ENCODE measurements at regions not wholly inside any gene's neighbourhood (a gene's known extent, or its start where the extent isn't known, plus 50 kb on each side); places are given as distances from the start of the nearest gene placed in this dataset.

DNA sequence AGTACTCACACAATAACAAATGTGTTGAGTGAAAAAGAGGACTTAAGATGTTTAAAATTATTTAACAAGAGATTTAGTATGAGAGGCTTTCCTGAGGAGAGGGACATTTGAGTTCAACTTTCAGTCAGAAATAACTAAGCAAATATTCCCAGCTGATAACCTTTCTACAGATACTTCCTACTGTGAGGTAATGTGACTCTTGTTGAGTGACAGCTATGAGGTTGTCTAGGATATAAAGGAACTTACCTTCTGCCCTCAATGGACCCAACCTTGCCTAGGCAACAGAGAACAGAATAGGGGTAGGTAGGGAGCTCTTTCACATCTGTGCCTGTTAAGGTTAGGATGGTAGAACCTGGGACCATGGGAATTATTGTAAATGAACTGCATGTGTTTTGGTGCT lies 54.7 kb downstream of the GLUD2 start:
- Histone ChIP-seq H3K36me3 (ENCODE audit: control insufficient read depth in 1 of 2, insufficient read depth in 2 of 2, low read length in 2 of 2) (no peaks in the 10 kb centered on the region), H4K12ac (ENCODE audit: low read depth, low read length) (no peak overlapping the region)

DNA sequence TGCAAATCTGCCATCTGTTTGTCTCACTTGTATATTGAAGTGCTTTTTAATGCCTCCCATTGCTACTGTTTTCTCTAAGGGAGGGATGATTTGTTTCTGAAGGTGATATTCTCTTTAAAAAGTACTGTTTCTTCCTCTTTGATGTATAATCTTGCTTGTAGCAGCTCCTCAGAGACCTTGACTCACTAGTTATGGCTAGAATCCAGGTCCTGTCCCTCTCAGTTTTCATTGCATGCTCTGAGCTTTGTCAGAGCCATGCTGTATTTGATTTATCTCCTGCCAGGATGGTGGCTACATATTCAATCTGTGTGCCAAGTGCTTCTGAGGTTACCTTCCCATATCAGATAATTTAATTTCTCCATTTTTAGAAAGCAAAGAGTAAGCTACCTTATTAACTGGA lies 56.0 kb downstream of the GLUD2 start:
- Histone ChIP-seq H3K4me3 (ENCODE audit: low read depth, low read length) (no peak overlapping the region), H3K4me1 (ENCODE audit: control insufficient read depth in 1 of 2, insufficient read depth in 2 of 2, low read length in 2 of 2) (no peaks in the 10 kb centered on the region), H4K12ac (ENCODE audit: low read depth, low read length) (no peak overlapping the region), H3K27ac (ENCODE audit: low read depth, low read length) (no peak overlapping the region), H2BK5ac (ENCODE audit: low read depth, low read length, poor library complexity) (no peak overlapping the region), H2BK12ac (ENCODE audit: low read length) (no peak overlapping the region), H3K18ac (ENCODE audit: low read length) (no peak overlapping the region), H3K79me2 (ENCODE audit: control insufficient read depth, insufficient read depth, low read length, poor library complexity) (no peaks in the 10 kb centered on the region), H3K9me3 (ENCODE audit: insufficient read depth, low read depth, low read length) (no peaks in the 10 kb centered on the region), H3K36me3 (ENCODE audit: control insufficient read depth in 1 of 2, insufficient read depth in 2 of 2, low read length in 2 of 2) (no peaks in the 10 kb centered on the region), H3K14ac (ENCODE audit: low read length) (no peak overlapping the region), H3K79me1 (ENCODE audit: low read length) (no peaks in the 10 kb centered on the region), H4K91ac (ENCODE audit: low read depth, low read length) (no peak overlapping the region), H2BK120ac (ENCODE audit: insufficient read depth, low read length, poor library complexity) (no peak overlapping the region), H3K4me2 (ENCODE audit: low read length) (no peak overlapping the region), H3K23ac (ENCODE audit: low read length) (no peak overlapping the region), H2AK5ac (ENCODE audit: low read length) (no peak overlapping the region), H3K9ac (ENCODE audit: low read length) (no peak overlapping the region), H3K27me3 (ENCODE audit: insufficient read depth, low read length) (no peaks in the 10 kb centered on the region), H2AFZ (ENCODE audit: insufficient read depth, low read length, poor library complexity) (no peak overlapping the region), H3K4ac (ENCODE audit: low read depth, low read length) (no peak overlapping the region), H4K8ac (ENCODE audit: low read depth, low read length) (no peak overlapping the region)
- no peak for DNase-seq

More for the DNA sequence above, 54.7 kb downstream of the GLUD2 start:
- Histone ChIP-seq H4K8ac (ENCODE audit: low read depth, low read length) (no peak overlapping the region), H3K79me2 (ENCODE audit: control insufficient read depth, insufficient read depth, low read length, poor library complexity) (no peaks in the 10 kb centered on the region), H3K4me1 (ENCODE audit: control insufficient read depth in 1 of 2, insufficient read depth in 2 of 2, low read length in 2 of 2) (no peaks in the 10 kb centered on the region), H3K23ac (ENCODE audit: low read length) (no peak overlapping the region), H3K4ac (ENCODE audit: low read depth, low read length) (no peak overlapping the region), H3K4me3 (ENCODE audit: low read depth, low read length) (no peak overlapping the region), H3K27me3 (ENCODE audit: insufficient read depth, low read length) (no peaks in the 10 kb centered on the region), H3K79me1 (ENCODE audit: low read length) (no peaks in the 10 kb centered on the region), H2BK5ac (ENCODE audit: low read depth, low read length, poor library complexity) (no peak overlapping the region), H3K27ac (ENCODE audit: low read depth, low read length) (no peak overlapping the region), H2BK12ac (ENCODE audit: low read length) (no peak overlapping the region), H2BK120ac (ENCODE audit: insufficient read depth, low read length, poor library complexity) (no peak overlapping the region), H3K18ac (ENCODE audit: low read length) (no peak overlapping the region), H3K9ac (ENCODE audit: low read length) (no peak overlapping the region), H3K9me3 (ENCODE audit: insufficient read depth, low read depth, low read length) (no peaks in the 10 kb centered on the region), H2AFZ (ENCODE audit: insufficient read depth, low read length, poor library complexity) (no peak overlapping the region), H4K91ac (ENCODE audit: low read depth, low read length) (no peak overlapping the region), H2AK5ac (ENCODE audit: low read length) (no peak overlapping the region), H3K14ac (ENCODE audit: low read length) (no peak overlapping the region), H3K4me2 (ENCODE audit: low read length) (no peak overlapping the region)
- DNase-seq, result no peak

DNA sequence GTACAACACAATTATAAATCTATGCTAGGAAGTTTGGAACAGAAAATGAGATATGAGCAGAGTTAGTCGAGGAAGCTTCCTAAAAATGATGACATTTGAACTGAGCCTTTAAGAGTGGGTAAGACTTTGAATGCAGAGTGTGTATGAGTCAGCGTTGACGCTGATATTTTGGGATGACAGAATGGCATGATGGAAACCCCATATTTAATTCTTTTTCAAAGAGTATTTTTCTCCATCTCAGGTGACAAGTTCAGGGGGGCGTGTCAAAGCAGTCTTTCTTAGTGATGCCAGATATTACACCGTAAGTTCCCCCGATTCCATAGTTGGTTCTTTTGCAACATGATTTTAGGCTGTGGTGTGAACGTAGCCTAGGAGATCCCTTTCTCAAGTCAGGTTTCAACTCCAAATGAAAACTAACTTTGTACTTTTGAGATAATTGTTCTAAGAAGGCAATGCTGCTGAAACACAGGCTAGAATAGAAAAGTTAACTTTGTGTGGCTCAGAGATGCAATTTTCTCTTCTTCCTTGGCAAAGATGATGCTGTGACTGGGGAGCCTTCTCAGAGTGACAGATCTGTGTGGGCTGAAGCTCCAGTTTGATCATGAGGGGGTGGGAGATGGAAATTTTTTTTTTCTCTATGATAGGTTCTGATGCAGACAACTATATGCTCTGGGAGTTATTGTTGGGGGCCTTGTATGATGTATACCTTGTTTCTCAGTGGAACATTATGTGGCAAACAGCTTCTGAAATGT lies 59.2 kb downstream of the GLUD2 start:
- no peaks in the 10 kb centered on the region for H3K27me3 ChIP-seq (ENCODE audit: insufficient read depth, low read length)
- H2BK120ac ChIP-seq (ENCODE audit: insufficient read depth, low read length, poor library complexity), result no peak overlapping the region
- H3K9ac ChIP-seq (ENCODE audit: low read length), result no peak overlapping the region
- no peaks in the 10 kb centered on the region for H3K79me2 ChIP-seq (ENCODE audit: control insufficient read depth, insufficient read depth, low read length, poor library complexity)
- no peak overlapping the region for H2BK5ac ChIP-seq (ENCODE audit: low read depth, low read length, poor library complexity)
- H4K91ac ChIP-seq (ENCODE audit: low read depth, low read length), result no peak overlapping the region
- no peak overlapping the region for H3K23ac ChIP-seq (ENCODE audit: low read length)
- H4K12ac ChIP-seq (ENCODE audit: low read depth, low read length), result no peak overlapping the region
- no peaks in the 10 kb centered on the region for H3K4me1 ChIP-seq (ENCODE audit: control insufficient read depth in 1 of 2, insufficient read depth in 2 of 2, low read length in 2 of 2)
- H2AK5ac ChIP-seq (ENCODE audit: low read length), result no peak overlapping the region
- no peak for DNase-seq
- H3K9me3 ChIP-seq (ENCODE audit: insufficient read depth, low read depth, low read length), result no peaks in the 10 kb centered on the region
- no peak overlapping the region for H3K18ac ChIP-seq (ENCODE audit: low read length)
- no peak overlapping the region for H2AFZ ChIP-seq (ENCODE audit: insufficient read depth, low read length, poor library complexity)
- H3K4me2 ChIP-seq (ENCODE audit: low read length), result no peak overlapping the region
- H3K4me3 ChIP-seq (ENCODE audit: low read depth, low read length), result no peak overlapping the region
- H3K4ac ChIP-seq (ENCODE audit: low read depth, low read length), result no peak overlapping the region
- H4K8ac ChIP-seq (ENCODE audit: low read depth, low read length), result no peak overlapping the region
- H2BK12ac ChIP-seq (ENCODE audit: low read length), result no peak overlapping the region
- no CpG with 5 or more reads among the region's 7 CpGs for WGBS (ENCODE audit: extremely low coverage, insufficient coverage, insufficient read length)
- no peaks in the 10 kb centered on the region for H3K36me3 ChIP-seq (ENCODE audit: control insufficient read depth in 1 of 2, insufficient read depth in 2 of 2, low read length in 2 of 2)
- H3K27ac ChIP-seq (ENCODE audit: low read depth, low read length), result no peak overlapping the region
- no peaks in the 10 kb centered on the region for H3K79me1 ChIP-seq (ENCODE audit: low read length)
- no peak overlapping the region for H3K14ac ChIP-seq (ENCODE audit: low read length)

- no peak overlapping the region for H3K4me3 ChIP-seq (ENCODE audit: low read depth, low read length)
- H2BK12ac ChIP-seq (ENCODE audit: low read length), result no peak overlapping the region
- H2AK5ac ChIP-seq (ENCODE audit: low read length), result no peak overlapping the region
- H3K9me3 ChIP-seq (ENCODE audit: insufficient read depth, low read depth, low read length), result no peaks in the 10 kb centered on the region
- no peak overlapping the region for H3K23ac ChIP-seq (ENCODE audit: low read length)
- no CpG with 5 or more reads among the region's 2 CpGs for WGBS (ENCODE audit: extremely low coverage, insufficient coverage, insufficient read length)
- H3K14ac ChIP-seq (ENCODE audit: low read length), result no peak overlapping the region
- no peak overlapping the region for H2BK120ac ChIP-seq (ENCODE audit: insufficient read depth, low read length, poor library complexity)
- H4K12ac ChIP-seq (ENCODE audit: low read depth, low read length), result no peak overlapping the region
- H3K79me2 ChIP-seq (ENCODE audit: control insufficient read depth, insufficient read depth, low read length, poor library complexity), result no peaks in the 10 kb centered on the region
- H4K91ac ChIP-seq (ENCODE audit: low read depth, low read length), result no peak overlapping the region
- H3K18ac ChIP-seq (ENCODE audit: low read length), result no peak overlapping the region
- no peak overlapping the region for H3K4me2 ChIP-seq (ENCODE audit: low read length)
- no peak overlapping the region for H2BK5ac ChIP-seq (ENCODE audit: low read depth, low read length, poor library complexity)
- H3K27ac ChIP-seq (ENCODE audit: low read depth, low read length), result no peak overlapping the region
- H3K27me3 ChIP-seq (ENCODE audit: insufficient read depth, low read length), result no peaks in the 10 kb centered on the region
- H3K4ac ChIP-seq (ENCODE audit: low read depth, low read length), result no peak overlapping the region
- no peak overlapping the region for H4K8ac ChIP-seq (ENCODE audit: low read depth, low read length)
- no peaks in the 10 kb centered on the region for H3K36me3 ChIP-seq (ENCODE audit: control insufficient read depth in 1 of 2, insufficient read depth in 2 of 2, low read length in 2 of 2)
- no peak for DNase-seq
- no peaks in the 10 kb centered on the region for H3K79me1 ChIP-seq (ENCODE audit: low read length)
- H3K9ac ChIP-seq (ENCODE audit: low read length), result no peak overlapping the region
- no peaks in the 10 kb centered on the region for H3K4me1 ChIP-seq (ENCODE audit: control insufficient read depth in 1 of 2, insufficient read depth in 2 of 2, low read length in 2 of 2)
- H2AFZ ChIP-seq (ENCODE audit: insufficient read depth, low read length, poor library complexity), result no peak overlapping the region
Measured at GRCh38 chrX:121109986-121110385, 62.6 kb downstream of the GLUD2 start.
